Caco-2 (cell line): ENCODE measurements at regions not wholly inside any gene's neighbourhood (a gene's known extent, or its start where the extent isn't known, plus 50 kb on each side); places are given as distances from the start of the nearest gene placed in this dataset.

ENCODE experiments used
- BruUV-seq: library from RNA; stranded (reverse); fragments of 400-500 nt; replicated peaks from 2 replicates; lab custom pipeline; 2021; lab: Mats Ljungman, UMichigan
- CTCF ChIA-PET: fragments of 300-600 bp; sonication (Branson Sonifier 250); formaldehyde crosslinking; loops from one replicate; lab custom pipeline; 2022; ENCODE audit warnings: antibody characterized with exemption; lab: Charles Lee
- POLR2A ChIA-PET: fragments of 300-600 bp; sonication (Branson Sonifier 250); formaldehyde crosslinking; loops from one replicate; lab custom pipeline; 2022; ENCODE audit warnings: antibody characterized with exemption; lab: Charles Lee
- DNase-seq, 2 experiments: peaks; one replicate each; pipeline versions ENCODE4 v3.0.0 to v3.0.0-alpha.2; 2020 to 2022
- H3K27me3 ChIP-seq: replicated peaks from 2 replicates; pipeline ENCODE4 v1.6.0; 2011; ENCODE audit warnings: low read length; ENCODE audit not compliant: control insufficient read depth, insufficient read depth
- H3K36me3 ChIP-seq: 2 replicates; pipeline ENCODE4 v1.5.1; 2011; ENCODE audit warnings: low read length; ENCODE audit not compliant: control insufficient read depth, insufficient read depth
- H3K4me1 ChIP-seq: fragments of 250-450 bp; sonication (Bioruptor Pico); 2 replicates; pipeline ENCODE4 v1.5.1; 2020; ENCODE audit warnings: mild to moderate bottlenecking
- H3K4me3 ChIP-seq: 2 replicates; pipeline ENCODE4 v1.5.1; 2011; ENCODE audit warnings: low read depth, mild to moderate bottlenecking, control low read depth, low read length
- H3K9me3 ChIP-seq: fragments of 250-450 bp; sonication (Bioruptor Pico); 2 replicates; pipeline ENCODE4 v1.5.1; 2020; ENCODE audit warnings: mild to moderate bottlenecking, moderate library complexity
- H3K27ac Mint-ChIP-seq: one replicate; pipeline ENCODE4 v1.8.0; 2022; ENCODE audit warnings: mixed read lengths; ENCODE audit not compliant: unreplicated experiment
- H3K27me3 Mint-ChIP-seq: one replicate; pipeline ENCODE4 v1.8.0; 2022; ENCODE audit warnings: mixed read lengths; ENCODE audit not compliant: insufficient read depth, unreplicated experiment
- H3K36me3 Mint-ChIP-seq: one replicate; pipeline ENCODE4 v1.8.0; 2022; ENCODE audit warnings: mild to moderate bottlenecking, mixed read lengths; ENCODE audit not compliant: insufficient read depth, unreplicated experiment
- H3K4me1 Mint-ChIP-seq: one replicate; pipeline ENCODE4 v1.8.0; 2022; ENCODE audit warnings: low read depth, mixed read lengths; ENCODE audit not compliant: unreplicated experiment
- H3K4me3 Mint-ChIP-seq: one replicate; pipeline ENCODE4 v1.8.0; 2022; ENCODE audit warnings: mild to moderate bottlenecking, moderate library complexity, mixed read lengths; ENCODE audit not compliant: unreplicated experiment
- H3K9me3 Mint-ChIP-seq: one replicate; pipeline ENCODE4 v1.8.0; 2022; ENCODE audit warnings: mixed read lengths; ENCODE audit not compliant: unreplicated experiment
- CTCF ChIP-seq, 2 experiments: fragments of 200-600 bp in 1 of 2; IDR thresholded peaks; 1 replicate in 1 of 2; 2 replicates in 1 of 2; pipeline versions ENCODE4 v1.5.1 to v1.8.0; 2011 to 2022; ENCODE audit warnings: antibody characterized with exemption in 1 of 2, control low read depth in 1 of 2, inconsistent platforms in 1 of 2, low read depth in 1 of 2, low read length in 1 of 2, mild to moderate bottlenecking in 1 of 2, moderate library complexity in 1 of 2; ENCODE audit not compliant: insufficient read depth in 1 of 2, severe bottlenecking in 1 of 2, unreplicated experiment in 1 of 2
- intact Hi-C: fragments of 100-400 bp; cut with micrococcal nuclease; formaldehyde crosslinking; loops from one replicate; pipeline ENCODE4 v1.10.0; 2022; ENCODE audit not compliant: unreplicated experiment

GRCh38 chr3:27865731-27866130, 143.6 kb upstream of the EOMES start:
- CTCF ChIA-PET = no interaction called here

GRCh38 chr3:27869152-27869551, 147.0 kb upstream of the EOMES start:
- Histone ChIP-seq H3K36me3 (no peaks in the 10 kb centered on the region), H3K4me1 (no peaks in the 10 kb centered on the region), H3K27me3 (no peaks in the 10 kb centered on the region), H3K9me3 (peaks cover 4% of the 10 kb centered on the region; the same call in 1 of the 2 replicates), H3K4me3 (no peak overlapping the region)
- Mint-ChIP-seq H3K4me1 (no peaks in the 10 kb centered on the region), H3K27ac (no peak overlapping the region), H3K4me3 (no peak overlapping the region), H3K27me3 (no peaks in the 10 kb centered on the region), H3K36me3 (no peaks in the 10 kb centered on the region), H3K9me3 (peaks cover 9% of the 10 kb centered on the region)
- no peak for DNase-seq
- ChIA-PET CTCF (no interaction called here), POLR2A (no interaction called here)
- BruUV-seq = no TSS peak
- TF ChIP-seq CTCF (IDR thresholded peaks at IDR 0.05; ENCODE audit: insufficient read depth in 1 of 2, low read depth in 1 of 2, low read length in 1 of 2, severe bottlenecking in 1 of 2, unreplicated experiment in 1 of 2) = no peak
- intact Hi-C loops = no loop called here

More at GRCh38 chr3:27865731-27866130, 143.6 kb upstream of the EOMES start:
- no peak for TF ChIP-seq CTCF (IDR thresholded peaks at IDR 0.05; ENCODE audit: insufficient read depth in 1 of 2, low read depth in 1 of 2, low read length in 1 of 2, severe bottlenecking in 1 of 2, unreplicated experiment in 1 of 2)
- no peak overlapping the region for H3K4me3 Mint-ChIP-seq
- peaks cover 9% of the 10 kb centered on the region for H3K9me3 Mint-ChIP-seq
- H3K27ac Mint-ChIP-seq = no peak overlapping the region
- BruUV-seq = no TSS peak
- H3K36me3 Mint-ChIP-seq = no peaks in the 10 kb centered on the region
- H3K36me3 ChIP-seq = no peaks in the 10 kb centered on the region
- no peaks in the 10 kb centered on the region for H3K4me1 Mint-ChIP-seq
- peaks cover 4% of the 10 kb centered on the region; the same call in 1 of the 2 replicates for H3K9me3 ChIP-seq
- intact Hi-C loops = no loop called here
- DNase-seq = no peak
- H3K27me3 Mint-ChIP-seq = no peaks in the 10 kb centered on the region
- H3K4me3 ChIP-seq = no peak overlapping the region
- no peaks in the 10 kb centered on the region for H3K4me1 ChIP-seq
- no peaks in the 10 kb centered on the region for H3K27me3 ChIP-seq
- POLR2A ChIA-PET = interaction anchor here (0.6 kb wide), 1 partner anchor 96 kb away, joined by 3 read pairs; no protein-coding TSS in a partner anchor

GRCh38 chr3:27877061-27878013, 155.2 kb upstream of the EOMES start:
- no peak overlapping the region for H3K4me3 Mint-ChIP-seq
- no peak for DNase-seq
- intact Hi-C loops = no loop called here
- Histone ChIP-seq H3K4me3 (no peak overlapping the region), H3K9me3 (no peaks in the 10 kb centered on the region), H3K36me3 (no peaks in the 10 kb centered on the region), H3K4me1 (no peaks in the 10 kb centered on the region), H3K27me3 (no peaks in the 10 kb centered on the region)
- H3K9me3 Mint-ChIP-seq = no peaks in the 10 kb centered on the region
- H3K4me1 Mint-ChIP-seq = no peaks in the 10 kb centered on the region
- ChIA-PET CTCF (no interaction called here), POLR2A (no interaction called here)
- H3K27me3 Mint-ChIP-seq = peaks cover 3% of the 10 kb centered on the region
- no peak overlapping the region for H3K27ac Mint-ChIP-seq
- H3K36me3 Mint-ChIP-seq = no peaks in the 10 kb centered on the region
- no TSS peak for BruUV-seq
- TF ChIP-seq CTCF (IDR thresholded peaks at IDR 0.05; ENCODE audit: insufficient read depth in 1 of 2, low read depth in 1 of 2, low read length in 1 of 2, severe bottlenecking in 1 of 2, unreplicated experiment in 1 of 2) = no peak
